Mammary epithelial cell (primary cell): ENCODE measurements at regions not wholly inside any gene's neighbourhood (a gene's known extent, or its start where the extent isn't known, plus 50 kb on each side); places are given as distances from the start of the nearest gene placed in this dataset.
"Not testable (repeated sequence)": the region's sequence is repeated elsewhere in the genome, so short reads cannot be mapped to it uniquely, and the experiment has no call there.

Experiments
- EZH2 ChIP-seq: IDR thresholded peaks from 2 replicates; pipeline ENCODE4 v1.6.1; 2012; ENCODE audit warnings: low read length, inconsistent platforms, borderline replicate concordance
- TF ChIP-seq, protein P1 (sequence below), 2 donors: IDR thresholded peaks in 1 of 2; conservative IDR thresholded peaks in 1 of 2; 2 replicates each; pipeline ENCODE4 v1.5.1; 2011 to 2012; ENCODE audit warnings: inconsistent platforms in 2 of 2, low read length in 2 of 2, mild to moderate bottlenecking in 2 of 2, control low read depth in 1 of 2, low read depth in 1 of 2; ENCODE audit not compliant: insufficient read depth in 1 of 2; ENCODE audit errors: extremely low read depth in 1 of 2

GRCh38 chr17:30709096-30709495 is 115.4 kb downstream of the CRLF3 start:
- TF ChIP-seq, protein P1, sequence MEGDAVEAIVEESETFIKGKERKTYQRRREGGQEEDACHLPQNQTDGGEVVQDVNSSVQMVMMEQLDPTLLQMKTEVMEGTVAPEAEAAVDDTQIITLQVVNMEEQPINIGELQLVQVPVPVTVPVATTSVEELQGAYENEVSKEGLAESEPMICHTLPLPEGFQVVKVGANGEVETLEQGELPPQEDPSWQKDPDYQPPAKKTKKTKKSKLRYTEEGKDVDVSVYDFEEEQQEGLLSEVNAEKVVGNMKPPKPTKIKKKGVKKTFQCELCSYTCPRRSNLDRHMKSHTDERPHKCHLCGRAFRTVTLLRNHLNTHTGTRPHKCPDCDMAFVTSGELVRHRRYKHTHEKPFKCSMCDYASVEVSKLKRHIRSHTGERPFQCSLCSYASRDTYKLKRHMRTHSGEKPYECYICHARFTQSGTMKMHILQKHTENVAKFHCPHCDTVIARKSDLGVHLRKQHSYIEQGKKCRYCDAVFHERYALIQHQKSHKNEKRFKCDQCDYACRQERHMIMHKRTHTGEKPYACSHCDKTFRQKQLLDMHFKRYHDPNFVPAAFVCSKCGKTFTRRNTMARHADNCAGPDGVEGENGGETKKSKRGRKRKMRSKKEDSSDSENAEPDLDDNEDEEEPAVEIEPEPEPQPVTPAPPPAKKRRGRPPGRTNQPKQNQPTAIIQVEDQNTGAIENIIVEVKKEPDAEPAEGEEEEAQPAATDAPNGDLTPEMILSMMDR (conservative IDR thresholded peaks at IDR 0.05 in 1 of 2, IDR thresholded peaks at IDR 0.05 in 1 of 2; ENCODE audit: extremely low read depth in 1 of 2, insufficient read depth in 1 of 2, low read depth in 1 of 2, low read length in 2 of 2) = not testable (repeated sequence)
- TF ChIP-seq EZH2 = not testable (repeated sequence)
